ENCODE measurements at regions not wholly inside any gene's neighbourhood (a gene's known extent, or its start where the extent isn't known, plus 50 kb on each side); places are given as distances from the start of the nearest gene placed in this dataset.
"Not testable (repeated sequence)": the region's sequence is repeated elsewhere in the genome, so short reads cannot be mapped to it uniquely, and the experiment has no call there.

DNA sequence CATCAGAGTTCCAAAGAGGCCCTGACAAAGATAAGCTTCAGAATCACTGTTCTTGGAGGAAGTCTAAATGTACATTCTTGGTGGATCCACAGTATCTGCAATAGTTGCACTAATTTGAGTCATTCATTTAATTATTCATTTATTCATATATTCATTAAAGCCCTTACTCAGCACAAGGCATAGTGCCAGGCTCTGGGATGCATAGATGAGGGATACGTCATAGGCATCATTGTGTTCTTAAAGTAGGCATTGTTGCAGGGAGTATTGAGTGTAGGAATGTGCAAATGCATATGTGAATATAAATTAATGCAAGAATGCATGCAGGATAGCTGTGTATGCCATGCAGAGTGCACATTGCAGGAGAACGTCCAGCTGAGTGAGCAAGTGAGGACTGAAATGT, 100.7 kb downstream of the DRD1 start:
- DNase-seq (ENCODE audit: low read depth) = no peak
- TF ChIP-seq, protein P1, sequence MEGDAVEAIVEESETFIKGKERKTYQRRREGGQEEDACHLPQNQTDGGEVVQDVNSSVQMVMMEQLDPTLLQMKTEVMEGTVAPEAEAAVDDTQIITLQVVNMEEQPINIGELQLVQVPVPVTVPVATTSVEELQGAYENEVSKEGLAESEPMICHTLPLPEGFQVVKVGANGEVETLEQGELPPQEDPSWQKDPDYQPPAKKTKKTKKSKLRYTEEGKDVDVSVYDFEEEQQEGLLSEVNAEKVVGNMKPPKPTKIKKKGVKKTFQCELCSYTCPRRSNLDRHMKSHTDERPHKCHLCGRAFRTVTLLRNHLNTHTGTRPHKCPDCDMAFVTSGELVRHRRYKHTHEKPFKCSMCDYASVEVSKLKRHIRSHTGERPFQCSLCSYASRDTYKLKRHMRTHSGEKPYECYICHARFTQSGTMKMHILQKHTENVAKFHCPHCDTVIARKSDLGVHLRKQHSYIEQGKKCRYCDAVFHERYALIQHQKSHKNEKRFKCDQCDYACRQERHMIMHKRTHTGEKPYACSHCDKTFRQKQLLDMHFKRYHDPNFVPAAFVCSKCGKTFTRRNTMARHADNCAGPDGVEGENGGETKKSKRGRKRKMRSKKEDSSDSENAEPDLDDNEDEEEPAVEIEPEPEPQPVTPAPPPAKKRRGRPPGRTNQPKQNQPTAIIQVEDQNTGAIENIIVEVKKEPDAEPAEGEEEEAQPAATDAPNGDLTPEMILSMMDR (IDR thresholded peaks at IDR 0.05; ENCODE audit: low read depth, low read length, missing control alignments) = no peak
- in situ Hi-C loops (cut with HindIII; ENCODE audit: low sequenced_read_pairs) = no loop called here
- H3K4me3 ChIP-seq (ENCODE audit: low read depth, low read length) = no peak overlapping the region

DNA sequence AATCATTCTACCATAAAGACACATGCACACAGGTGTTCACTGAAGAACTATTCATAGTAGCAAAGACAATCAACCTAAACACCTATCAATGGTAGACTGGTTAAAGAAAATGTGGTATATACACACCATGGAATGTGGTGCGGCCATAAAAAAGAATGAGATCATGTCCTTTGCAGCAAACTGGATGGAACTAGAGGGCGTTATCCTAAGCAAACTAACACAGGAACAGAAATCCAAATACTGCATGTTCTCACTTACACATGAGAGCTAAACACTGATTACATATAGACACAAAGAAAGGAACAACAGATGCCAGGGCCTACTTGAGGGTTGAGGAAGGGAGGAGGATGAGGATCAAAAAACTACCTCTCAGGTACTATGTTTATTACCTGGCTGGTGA, 103.8 kb downstream of the DRD1 start:
- H3K4me3 ChIP-seq (ENCODE audit: low read depth, low read length) = no peak overlapping the region
- no peak for DNase-seq (ENCODE audit: low read depth)
- in situ Hi-C loops (cut with HindIII; ENCODE audit: low sequenced_read_pairs) = no loop called here
- TF ChIP-seq, protein P1 (IDR thresholded peaks at IDR 0.05; ENCODE audit: low read depth, low read length, missing control alignments) = no peak

DNA sequence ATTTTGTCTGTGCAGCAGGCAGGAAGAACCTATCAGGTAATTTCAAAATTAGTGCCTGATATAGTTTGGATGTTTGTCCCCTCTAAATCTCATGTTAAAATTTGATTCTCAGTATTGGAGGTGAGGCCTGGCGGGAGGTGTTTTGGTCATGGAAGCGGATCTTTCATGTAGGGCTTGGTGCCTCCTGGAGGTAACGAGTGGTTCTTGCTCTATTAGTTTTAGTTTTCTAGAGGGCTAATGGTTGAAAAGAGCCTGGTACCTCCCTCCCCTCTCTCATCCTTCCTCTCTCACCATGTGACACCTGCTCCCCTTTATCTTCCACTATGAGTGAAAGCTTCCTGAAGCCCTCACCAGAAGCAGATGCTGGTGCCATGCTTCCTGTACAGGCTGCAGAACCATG, 106.3 kb downstream of the DRD1 start:
- DNase-seq (ENCODE audit: low read depth) = no peak
- in situ Hi-C loops (cut with HindIII; ENCODE audit: low sequenced_read_pairs) = no loop called here
- no peak overlapping the region for H3K4me3 ChIP-seq (ENCODE audit: low read depth, low read length)
- TF ChIP-seq, protein P1 (IDR thresholded peaks at IDR 0.05; ENCODE audit: low read depth, low read length, missing control alignments) = no peak

DNA sequence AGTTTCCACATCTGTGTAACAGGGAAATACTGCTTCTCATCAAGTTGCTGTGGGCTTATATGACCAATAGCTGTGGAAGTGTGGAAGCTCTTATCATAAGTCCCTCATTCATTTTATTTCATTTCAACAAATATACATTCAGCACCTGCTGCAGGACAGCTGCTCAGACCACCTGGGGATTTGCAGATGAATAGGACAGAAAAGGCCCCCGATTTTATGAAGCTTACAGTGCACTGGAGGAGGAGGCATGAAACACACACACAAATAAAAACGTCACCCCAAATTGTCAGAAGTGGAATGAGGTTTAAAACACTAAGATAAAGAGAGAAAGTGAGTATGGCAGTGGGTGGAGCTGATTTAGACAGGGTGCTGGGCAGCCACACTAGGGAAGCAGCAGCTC, 107.2 kb downstream of the DRD1 start:
- no peak overlapping the region for H3K4me3 ChIP-seq (ENCODE audit: low read depth, low read length)
- TF ChIP-seq, protein P1 (IDR thresholded peaks at IDR 0.05; ENCODE audit: low read depth, low read length, missing control alignments) = no peak
- in situ Hi-C loops (cut with HindIII; ENCODE audit: low sequenced_read_pairs) = no loop called here
- no peak for DNase-seq (ENCODE audit: low read depth)

DNA sequence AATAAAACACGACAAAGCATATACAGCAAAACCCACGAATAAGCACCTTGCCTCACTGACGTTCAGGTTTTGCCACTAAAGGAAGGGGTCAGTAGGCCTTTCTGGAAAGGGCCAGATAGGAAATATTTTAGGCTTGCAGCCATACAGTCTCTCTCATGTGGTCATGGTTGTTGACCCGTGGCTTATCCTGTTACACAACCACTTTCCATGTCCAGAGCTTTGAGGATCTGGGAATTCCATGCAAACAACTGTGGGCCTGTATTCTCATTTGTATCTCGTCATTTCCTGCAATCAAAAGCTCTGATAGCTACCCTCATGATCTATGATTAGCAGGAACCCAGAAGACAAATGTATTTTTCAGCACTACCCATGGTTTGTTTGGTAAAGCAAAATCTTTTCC, 108.3 kb downstream of the DRD1 start:
- DNase-seq (ENCODE audit: low read depth) = no peak
- H3K4me3 ChIP-seq (ENCODE audit: low read depth, low read length) = no peak overlapping the region
- in situ Hi-C loops (cut with HindIII; ENCODE audit: low sequenced_read_pairs) = no loop called here
- TF ChIP-seq, protein P1 (IDR thresholded peaks at IDR 0.05; ENCODE audit: low read depth, low read length, missing control alignments) = no peak

DNA sequence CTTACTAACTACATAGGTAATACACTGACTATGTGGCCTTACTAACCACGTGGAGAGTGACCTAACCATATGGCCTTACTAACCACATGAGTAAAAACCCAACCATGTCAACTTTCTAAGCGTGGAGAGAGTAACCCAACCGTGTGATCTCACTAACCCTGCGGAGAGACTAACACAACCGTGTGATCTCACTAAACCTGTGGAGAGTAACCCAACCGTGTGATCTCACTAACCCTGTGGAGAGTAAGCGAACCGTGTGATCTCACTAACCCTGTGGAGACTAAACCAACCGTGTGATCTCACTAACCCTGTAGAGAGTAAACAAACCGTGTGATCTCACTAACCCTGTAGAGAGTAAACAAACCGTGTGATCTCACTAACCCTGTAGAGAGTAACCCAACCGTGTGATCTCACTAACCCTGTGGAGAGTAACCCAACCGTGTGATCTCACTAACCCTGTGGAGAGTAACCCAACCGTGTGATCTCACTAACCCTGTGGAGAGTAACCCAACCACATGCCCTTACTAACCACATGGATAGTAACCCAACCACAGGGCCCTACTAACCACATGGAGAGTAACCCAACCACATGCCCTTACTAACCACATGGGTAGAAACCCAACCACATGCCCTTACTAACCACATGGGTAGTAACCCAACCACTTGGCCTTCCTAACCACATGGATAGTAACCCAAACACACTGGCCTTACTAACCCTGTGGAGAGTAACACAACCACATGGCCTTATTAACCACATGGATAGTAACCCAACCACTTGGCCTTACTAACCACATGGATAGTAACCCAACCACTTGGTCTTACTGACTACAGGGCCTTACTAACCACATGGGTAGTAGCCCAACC, 112.6 kb downstream of the DRD1 start:
- DNase-seq (ENCODE audit: low read depth); in situ Hi-C loops (cut with HindIII; ENCODE audit: low sequenced_read_pairs): not testable (repeated sequence)

DNA sequence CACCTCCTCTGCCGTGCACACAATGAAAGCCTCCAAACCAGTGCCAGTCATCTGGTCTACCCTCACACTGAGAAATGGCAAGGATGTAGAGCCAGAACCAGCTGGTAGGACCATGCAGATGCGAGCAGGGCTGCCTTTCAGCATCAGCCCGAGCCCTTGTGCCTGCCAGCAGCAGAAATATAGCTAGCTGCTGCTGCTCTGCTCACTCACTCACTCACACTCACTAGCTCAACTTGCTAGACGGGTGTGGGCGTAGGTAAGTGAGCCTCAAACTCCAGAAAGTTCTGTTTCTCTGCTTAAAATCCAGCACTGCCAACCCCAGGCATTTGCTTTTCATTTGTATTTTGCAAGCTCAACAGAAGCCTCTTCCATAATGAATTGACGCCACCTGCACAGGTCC, 114.0 kb downstream of the DRD1 start:
- no peak for DNase-seq (ENCODE audit: low read depth)
- TF ChIP-seq, protein P1 (IDR thresholded peaks at IDR 0.05; ENCODE audit: low read depth, low read length, missing control alignments) = no peak
- H3K4me3 ChIP-seq (ENCODE audit: low read depth, low read length) = no peak overlapping the region
- in situ Hi-C loops (cut with HindIII; ENCODE audit: low sequenced_read_pairs) = no loop called here

More for the DNA sequence above, 112.6 kb downstream of the DRD1 start:
- H3K4me3 ChIP-seq (ENCODE audit: low read depth, low read length) = not testable (repeated sequence)
